SK-N-SH treated with all-trans-retinoic acid at 6 μM for 48 hours (cell line): ENCODE measurements at regions not wholly inside any gene's neighbourhood (a gene's known extent, or its start where the extent isn't known, plus 50 kb on each side); places are given as distances from the start of the nearest gene placed in this dataset.

ENCODE experiments used
- BACH2 ChIP-seq: fragments of 250-450 bp; sonication (Bioruptor Pico); IDR thresholded peaks from 2 replicates; pipeline ENCODE4 v1.9.0; 2021; ENCODE audit warnings: mild to moderate bottlenecking, borderline replicate concordance
- GLIS3 ChIP-seq: fragments of 250-450 bp; sonication (Bioruptor Pico); IDR thresholded peaks from 2 replicates; pipeline ENCODE4 v1.5.0; 2020; ENCODE audit warnings: mild to moderate bottlenecking, moderate library complexity
- OSR1 ChIP-seq: fragments of 250-450 bp; sonication (Bioruptor Pico); IDR thresholded peaks from 2 replicates; pipeline ENCODE4 v1.8.0; 2022; ENCODE audit warnings: moderate library complexity, mild to moderate bottlenecking, inconsistent platforms
- TOX ChIP-seq: fragments of 250-450 bp; sonication (Bioruptor Pico); IDR thresholded peaks from 2 replicates; pipeline ENCODE4 v1.8.0; 2021; ENCODE audit warnings: mild to moderate bottlenecking, moderate library complexity, borderline replicate concordance
- TF ChIP-seq, protein P1 (sequence below): fragments of 250-450 bp; sonication (Bioruptor Pico); IDR thresholded peaks from 2 replicates; pipeline ENCODE4 v1.8.0; 2020; ENCODE audit warnings: mild to moderate bottlenecking, moderate library complexity, borderline replicate concordance

GRCh38 chr4:100635899-100636298 lies 118.1 kb upstream of the EMCN start:
- TF ChIP-seq, protein P1, sequence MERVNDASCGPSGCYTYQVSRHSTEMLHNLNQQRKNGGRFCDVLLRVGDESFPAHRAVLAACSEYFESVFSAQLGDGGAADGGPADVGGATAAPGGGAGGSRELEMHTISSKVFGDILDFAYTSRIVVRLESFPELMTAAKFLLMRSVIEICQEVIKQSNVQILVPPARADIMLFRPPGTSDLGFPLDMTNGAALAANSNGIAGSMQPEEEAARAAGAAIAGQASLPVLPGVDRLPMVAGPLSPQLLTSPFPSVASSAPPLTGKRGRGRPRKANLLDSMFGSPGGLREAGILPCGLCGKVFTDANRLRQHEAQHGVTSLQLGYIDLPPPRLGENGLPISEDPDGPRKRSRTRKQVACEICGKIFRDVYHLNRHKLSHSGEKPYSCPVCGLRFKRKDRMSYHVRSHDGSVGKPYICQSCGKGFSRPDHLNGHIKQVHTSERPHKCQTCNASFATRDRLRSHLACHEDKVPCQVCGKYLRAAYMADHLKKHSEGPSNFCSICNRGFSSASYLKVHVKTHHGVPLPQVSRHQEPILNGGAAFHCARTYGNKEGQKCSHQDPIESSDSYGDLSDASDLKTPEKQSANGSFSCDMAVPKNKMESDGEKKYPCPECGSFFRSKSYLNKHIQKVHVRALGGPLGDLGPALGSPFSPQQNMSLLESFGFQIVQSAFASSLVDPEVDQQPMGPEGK (CRISPR knock-in tag): no peak
- TF ChIP-seq BACH2 (CRISPR knock-in tag): no peak
- TF ChIP-seq OSR1 (CRISPR knock-in tag): no peak
- TF ChIP-seq GLIS3 (CRISPR knock-in tag): no peak
- TF ChIP-seq TOX: no peak
